ENCODE measurements at regions not wholly inside any gene's neighbourhood (a gene's known extent, or its start where the extent isn't known, plus 50 kb on each side); places are given as distances from the start of the nearest gene placed in this dataset.

DNA sequence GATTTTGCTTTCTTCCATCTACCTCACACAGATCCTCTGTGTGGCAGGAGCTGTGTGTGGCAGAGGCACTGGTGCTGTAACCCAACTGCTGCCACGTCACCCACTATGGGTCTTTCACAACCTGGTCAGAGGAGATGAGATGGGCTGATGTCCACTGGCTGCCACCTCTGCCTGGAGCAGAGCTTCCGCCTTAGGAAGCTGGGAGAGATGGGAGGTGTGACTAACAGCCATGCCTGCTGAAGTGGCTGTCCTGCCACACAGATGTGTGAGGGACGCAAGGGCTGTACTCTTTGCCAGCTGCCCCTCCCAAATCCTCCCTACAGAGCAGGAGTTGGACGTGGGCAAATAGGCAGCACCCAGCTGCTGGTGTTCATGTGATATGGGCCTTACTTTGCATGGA, 329.5 kb downstream of the GABRB3 start:
- TF ChIP-seq GATA3 (IDR thresholded peaks at IDR 0.05; ENCODE audit: low read depth, low read length) (no peak), GATA2 (IDR thresholded peaks at IDR 0.05; ENCODE audit: low read depth, low read length) (no peak)

Data from SH-SY5Y (cell line).